CD4-positive, alpha-beta memory T cell (primary cell): ENCODE measurements at regions not wholly inside any gene's neighbourhood (a gene's known extent, or its start where the extent isn't known, plus 50 kb on each side); places are given as distances from the start of the nearest gene placed in this dataset.

Experiments used
- CTCF ChIA-PET: fragments of 350-600 bp; sonication (Branson Sonifier 250); formaldehyde crosslinking; loops from one replicate; lab custom pipeline; 2021; ENCODE audit warnings: inconsistent platforms; ENCODE audit not compliant: partially characterized antibody; lab: Charles Lee
- POLR2A ChIA-PET: fragments of 350-600 bp; sonication (Branson Sonifier 250); formaldehyde crosslinking; loops from one replicate; lab custom pipeline; 2021; ENCODE audit not compliant: partially characterized antibody; lab: Charles Lee
- DNase-seq, 5 donors: peaks; one replicate each; pipeline versions ENCODE4 v3.0.0 to v3.0.0-alpha.2; 2020 to 2022; ENCODE audit warnings: mixed read lengths in 1 of 5
- H3K27ac ChIP-seq: one replicate; pipeline ENCODE4 v1.7.0; 2013; ENCODE audit warnings: low read depth, low read length
- H3K27me3 ChIP-seq: 2 replicates; pipeline ENCODE4 v1.7.0; 2013; ENCODE audit warnings: mild to moderate bottlenecking, low read length, moderate library complexity; ENCODE audit not compliant: insufficient read depth
- H3K36me3 ChIP-seq: 2 replicates; pipeline ENCODE4 v1.7.0; 2013; ENCODE audit warnings: mild to moderate bottlenecking, low read length, moderate library complexity; ENCODE audit not compliant: insufficient read depth
- H3K4me1 ChIP-seq: 2 replicates; pipeline ENCODE4 v1.7.0; 2013; ENCODE audit warnings: mild to moderate bottlenecking, low read length, moderate library complexity; ENCODE audit not compliant: insufficient read depth
- H3K4me3 ChIP-seq, 2 donors: one replicate each; pipeline ENCODE4 v1.7.0; 2013; ENCODE audit warnings: low read length in 2 of 2, mild to moderate bottlenecking in 1 of 2
- H3K9me3 ChIP-seq, 2 donors: one replicate each; pipeline ENCODE4 v1.7.0; 2013; ENCODE audit warnings: low read length in 2 of 2, control low read depth in 1 of 2; ENCODE audit not compliant: control insufficient read depth in 1 of 2
- H3K27ac Mint-ChIP-seq, 7 donors: one replicate each; pipeline ENCODE4 v1.8.0; 2020 to 2021; ENCODE audit warnings: mixed read lengths in 7 of 7, mild to moderate bottlenecking in 6 of 7, inconsistent platforms in 3 of 7, moderate library complexity in 3 of 7
- H3K27me3 Mint-ChIP-seq, 2 donors: one replicate each; pipeline ENCODE4 v1.8.0; 2020 to 2021; ENCODE audit warnings: mixed read lengths in 2 of 2
- H3K36me3 Mint-ChIP-seq, 2 donors: one replicate each; pipeline ENCODE4 v1.8.0; 2020 to 2021; ENCODE audit warnings: mixed read lengths in 2 of 2, inconsistent platforms in 1 of 2, mild to moderate bottlenecking in 1 of 2
- H3K4me1 Mint-ChIP-seq, 4 donors: one replicate each; pipeline ENCODE4 v1.8.0; 2020 to 2021; ENCODE audit warnings: mixed read lengths in 4 of 4, mild to moderate bottlenecking in 1 of 4
- H3K4me3 Mint-ChIP-seq, 8 donors: one replicate each; pipeline ENCODE4 v1.8.0; 2020 to 2021; ENCODE audit warnings: mixed read lengths in 8 of 8, mild to moderate bottlenecking in 7 of 8, moderate library complexity in 6 of 8, inconsistent platforms in 3 of 8
- H3K9me3 Mint-ChIP-seq, 8 donors: one replicate each; pipeline ENCODE4 v1.8.0; 2020 to 2021; ENCODE audit warnings: mixed read lengths in 8 of 8, mild to moderate bottlenecking in 5 of 8, inconsistent platforms in 3 of 8, moderate library complexity in 1 of 8
- intact Hi-C: fragments of 100-400 bp; cut with micrococcal nuclease; formaldehyde crosslinking; loops from one replicate; pipeline ENCODE4 v1.15.1; 2023

- no peak overlapping the region for H3K4me3 ChIP-seq
- Mint-ChIP-seq H3K27ac (no peak overlapping the region), H3K9me3 (peaks cover 0 to 11% (median 2%) of the 10 kb centered on the region in 8 donors), H3K36me3 (no peaks in the 10 kb centered on the region), H3K4me1 (no peaks in the 10 kb centered on the region), H3K27me3 (no peaks in the 10 kb centered on the region), H3K4me3 (no peak overlapping the region)
- H3K27ac ChIP-seq, result no peak overlapping the region
- no peaks in the 10 kb centered on the region for H3K4me1 ChIP-seq
- DNase-seq, result no peak
- POLR2A ChIA-PET, result no interaction called here
- H3K36me3 ChIP-seq, result no peaks in the 10 kb centered on the region
- CTCF ChIA-PET, result no interaction called here
- H3K9me3 ChIP-seq, result no peaks in the 10 kb centered on the region
- intact Hi-C loops, result no loop called here
- H3K27me3 ChIP-seq, result no peaks in the 10 kb centered on the region
These were observed 643.8 kb downstream of the SORCS1 start for GRCh38 chr10:106520698-106521097.

- ChIA-PET POLR2A (no interaction called here), CTCF (no interaction called here)
- H3K4me1 ChIP-seq, result no peaks in the 10 kb centered on the region
- H3K27me3 ChIP-seq, result no peaks in the 10 kb centered on the region
- H3K9me3 ChIP-seq, result no peaks in the 10 kb centered on the region
- no peak for DNase-seq
- intact Hi-C loops, result no loop called here
- H3K27ac ChIP-seq, result no peak overlapping the region
- Mint-ChIP-seq H3K36me3 (no peaks in the 10 kb centered on the region), H3K9me3 (peaks cover 0 to 11% (median 4%) of the 10 kb centered on the region in 8 donors), H3K27ac (no peak overlapping the region), H3K27me3 (no peaks in the 10 kb centered on the region), H3K4me3 (no peak overlapping the region), H3K4me1 (no peaks in the 10 kb centered on the region)
- no peaks in the 10 kb centered on the region for H3K36me3 ChIP-seq
- H3K4me3 ChIP-seq, result no peak overlapping the region
These were observed 645.0 kb downstream of the SORCS1 start for GRCh38 chr10:106519376-106520030.

- H3K4me1 Mint-ChIP-seq, result no peaks in the 10 kb centered on the region
- DNase-seq, result no peak
- Histone ChIP-seq H3K27ac (no peak overlapping the region), H3K27me3 (no peaks in the 10 kb centered on the region), H3K9me3 (no peaks in the 10 kb centered on the region), H3K36me3 (no peaks in the 10 kb centered on the region), H3K4me1 (no peaks in the 10 kb centered on the region), H3K4me3 (no peak overlapping the region)
- ChIA-PET CTCF (no interaction called here), POLR2A (no interaction called here)
- H3K9me3 Mint-ChIP-seq, result peaks cover 0 to 7% (median 4%) of the 10 kb centered on the region in 8 donors
- H3K27me3 Mint-ChIP-seq, result no peaks in the 10 kb centered on the region
- H3K36me3 Mint-ChIP-seq, result no peaks in the 10 kb centered on the region
- H3K27ac Mint-ChIP-seq, result no peak overlapping the region
- intact Hi-C loops, result no loop called here
- no peak overlapping the region for H3K4me3 Mint-ChIP-seq
These were observed 649.2 kb downstream of the SORCS1 start for GRCh38 chr10:106515206-106515790.

- no peak for DNase-seq
- no peak overlapping the region for H3K27ac ChIP-seq
- Mint-ChIP-seq H3K4me3 (no peak overlapping the region), H3K36me3 (no peaks in the 10 kb centered on the region), H3K27ac (no peak overlapping the region), H3K9me3 (peaks cover 0 to 7% (median 4%) of the 10 kb centered on the region in 8 donors), H3K27me3 (no peaks in the 10 kb centered on the region), H3K4me1 (no peaks in the 10 kb centered on the region)
- CTCF ChIA-PET, result no interaction called here
- intact Hi-C loops, result no loop called here
- no peaks in the 10 kb centered on the region for H3K27me3 ChIP-seq
- no peaks in the 10 kb centered on the region for H3K9me3 ChIP-seq
- H3K36me3 ChIP-seq, result no peaks in the 10 kb centered on the region
- H3K4me1 ChIP-seq, result no peaks in the 10 kb centered on the region
- POLR2A ChIA-PET, result no interaction called here
- no peak overlapping the region for H3K4me3 ChIP-seq
These were observed 651.1 kb downstream of the SORCS1 start for GRCh38 chr10:106513352-106513771.

GRCh38 chr10:106511917-106512316 is 652.6 kb downstream of the SORCS1 start:
- POLR2A ChIA-PET, result no interaction called here
- no peaks in the 10 kb centered on the region for H3K27me3 Mint-ChIP-seq

GRCh38 chr10:106508950-106509349 is 655.6 kb downstream of the SORCS1 start:
- CTCF ChIA-PET, result no interaction called here
- no peaks in the 10 kb centered on the region for H3K36me3 Mint-ChIP-seq
- Histone ChIP-seq H3K4me3 (no peak overlapping the region), H3K4me1 (no peaks in the 10 kb centered on the region), H3K27ac (no peak overlapping the region), H3K9me3 (no peaks in the 10 kb centered on the region), H3K36me3 (no peaks in the 10 kb centered on the region), H3K27me3 (no peaks in the 10 kb centered on the region)
- POLR2A ChIA-PET, result no interaction called here
- H3K27me3 Mint-ChIP-seq, result no peaks in the 10 kb centered on the region
- no peak for DNase-seq
- peaks cover 0 to 23% (median 6%) of the 10 kb centered on the region in 8 donors for H3K9me3 Mint-ChIP-seq
- intact Hi-C loops, result no loop called here
- no peak overlapping the region for H3K4me3 Mint-ChIP-seq
- H3K4me1 Mint-ChIP-seq, result no peaks in the 10 kb centered on the region
- no peak overlapping the region for H3K27ac Mint-ChIP-seq

More at GRCh38 chr10:106511917-106512316, 652.6 kb downstream of the SORCS1 start:
- no peak for DNase-seq
- no peak overlapping the region for H3K27ac ChIP-seq
- H3K27me3 ChIP-seq, result no peaks in the 10 kb centered on the region
- no peak overlapping the region for H3K4me3 ChIP-seq
- H3K27ac Mint-ChIP-seq, result no peak overlapping the region
- H3K4me1 Mint-ChIP-seq, result no peaks in the 10 kb centered on the region
- intact Hi-C loops, result no loop called here
- H3K9me3 Mint-ChIP-seq, result peaks cover 0 to 11% (median 6%) of the 10 kb centered on the region in 8 donors
- H3K4me1 ChIP-seq, result no peaks in the 10 kb centered on the region
- no peaks in the 10 kb centered on the region for H3K36me3 ChIP-seq
- H3K36me3 Mint-ChIP-seq, result no peaks in the 10 kb centered on the region
- H3K4me3 Mint-ChIP-seq, result no peak overlapping the region
- no peaks in the 10 kb centered on the region for H3K9me3 ChIP-seq
- CTCF ChIA-PET, result no interaction called here

GRCh38 chr10:106506526-106507283 is 657.8 kb downstream of the SORCS1 start:
- Mint-ChIP-seq H3K9me3 (peaks cover 0 to 29% (median 9%) of the 10 kb centered on the region in 8 donors), H3K27ac (no peak overlapping the region), H3K27me3 (no peaks in the 10 kb centered on the region), H3K4me1 (no peaks in the 10 kb centered on the region), H3K4me3 (no peak overlapping the region), H3K36me3 (no peaks in the 10 kb centered on the region)
- ChIA-PET POLR2A (no interaction called here), CTCF (no interaction called here)
- no peaks in the 10 kb centered on the region for H3K4me1 ChIP-seq
- H3K9me3 ChIP-seq, result no peaks in the 10 kb centered on the region
- intact Hi-C loops, result no loop called here
- H3K36me3 ChIP-seq, result no peaks in the 10 kb centered on the region
- no peak overlapping the region for H3K4me3 ChIP-seq
- H3K27me3 ChIP-seq, result no peaks in the 10 kb centered on the region
- DNase-seq, result no peak
- no peak overlapping the region for H3K27ac ChIP-seq
